HCT116 (cell line): ENCODE measurements at regions not wholly inside any gene's neighbourhood (a gene's known extent, or its start where the extent isn't known, plus 50 kb on each side); places are given as distances from the start of the nearest gene placed in this dataset.

Experiments used
- ATAC-seq: fragments of 200-7000 bp; cut with Tn5 transposase; 2 replicates; pipeline ENCODE4 v1.9.1; 2020; ENCODE audit warnings: mild to moderate bottlenecking, moderate library complexity
- BruUV-seq: library from RNA; stranded (reverse); fragments of 400-500 nt; replicated peaks from 2 replicates; lab custom pipeline; 2021; lab: Mats Ljungman, UMichigan
- CTCF ChIA-PET: fragments of 300-600 bp; sonication (Branson Sonifier 250); formaldehyde crosslinking; loops from one replicate; lab custom pipeline; 2021; ENCODE audit warnings: antibody characterized with exemption; lab: Charles Lee
- POLR2A ChIA-PET: fragments of 300-600, 350-600 bp; sonication (Branson Sonifier 250); formaldehyde crosslinking; loops from one replicate; lab custom pipeline; 2021; ENCODE audit warnings: antibody characterized with exemption; lab: Charles Lee
- RAD21 ChIA-PET, 2 experiments: fragments of 300-600 bp; sonication (Branson Sonifier 250); formaldehyde crosslinking; loops; one replicate each; lab custom pipeline; 2023; ENCODE audit warnings: low total read pairs in 2 of 2; ENCODE audit not compliant: uncharacterized antibody in 2 of 2, unreplicated experiment in 2 of 2, low non-redundant PET in 1 of 2; lab: Charles Lee
- DNase-seq: peaks from one replicate; pipeline ENCODE4 v3.0.0-alpha.2; 2010; ENCODE audit warnings: low read depth, low spot score
- H2AFZ ChIP-seq: fragments of 200-600 bp; shearing (Covaris generic), sonication (generic); 2 replicates; pipeline ENCODE4 v1.6.1; 2017; ENCODE audit warnings: low read depth, mixed run types, mixed read lengths, antibody characterized with exemption, low read length; ENCODE audit not compliant: poor library complexity, severe bottlenecking
- H3K27ac ChIP-seq: 2 replicates; pipeline ENCODE4 v1.5.1; 2012; ENCODE audit warnings: low read depth, low read length
- H3K27me3 ChIP-seq: fragments of 200-600 bp; sonication (generic); 2 replicates; pipeline ENCODE4 v1.6.1; 2016; ENCODE audit warnings: mixed run types, low read length, mixed read lengths; ENCODE audit not compliant: insufficient read depth
- H3K36me3 ChIP-seq, 2 experiments: fragments of 200-500 bp in 1 of 2; fragments of 200-600 bp in 1 of 2; sonication (Bioruptor generic) in 1 of 2; sonication (generic) in 1 of 2; 2 replicates each; pipeline versions ENCODE4 v1.5.1 to v1.6.1; 2014 to 2016; ENCODE audit warnings: low read length in 2 of 2, inconsistent platforms in 1 of 2, mixed read lengths in 1 of 2, mixed run types in 1 of 2; ENCODE audit not compliant: insufficient read depth in 2 of 2, control insufficient read depth in 1 of 2
- H3K4me1 ChIP-seq, 2 experiments: fragments of 200-600 bp in 1 of 2; sonication (generic) in 1 of 2; 2 replicates each; pipeline versions ENCODE4 v1.5.1 to v1.6.1; 2012 to 2017; ENCODE audit warnings: low read length in 2 of 2, inconsistent platforms in 1 of 2, mild to moderate bottlenecking in 1 of 2, mixed read lengths in 1 of 2, mixed run types in 1 of 2, moderate library complexity in 1 of 2; ENCODE audit not compliant: insufficient read depth in 2 of 2, control insufficient read depth in 1 of 2
- H3K4me2 ChIP-seq: fragments of 200-600 bp; sonication (generic); 2 replicates; pipeline ENCODE4 v1.6.1; 2017; ENCODE audit warnings: mixed run types, low read length, mixed read lengths
- H3K4me3 ChIP-seq, 2 experiments: fragments of 200-600 bp in 1 of 2; sonication (generic) in 1 of 2; replicated peaks in 1 of 2; 2 replicates each; pipeline ENCODE4 v1.5.1; 2011 to 2016; ENCODE audit warnings: low read length in 2 of 2, control low read depth in 1 of 2, low read depth in 1 of 2, mild to moderate bottlenecking in 1 of 2, mixed read lengths in 1 of 2, mixed run types in 1 of 2
- H3K79me2 ChIP-seq: fragments of 200-600 bp; sonication (generic); 2 replicates; pipeline ENCODE4 v1.6.1; 2017; ENCODE audit warnings: mild to moderate bottlenecking, mixed run types, low read length, moderate library complexity, mixed read lengths; ENCODE audit not compliant: insufficient read depth
- H3K9ac ChIP-seq: fragments of 200-600 bp; sonication (generic); 2 replicates; pipeline ENCODE4 v1.6.1; 2016; ENCODE audit warnings: low read length, mixed read lengths
- H3K9me2 ChIP-seq: fragments of 200-600 bp; sonication (generic), shearing (Covaris generic); 2 replicates; pipeline ENCODE4 v1.6.1; 2017; ENCODE audit warnings: mixed run types, mild to moderate bottlenecking, moderate library complexity; ENCODE audit not compliant: insufficient read depth
- H3K9me3 ChIP-seq, 2 experiments: fragments of 200-500 bp in 1 of 2; fragments of 200-600 bp in 1 of 2; sonication (Bioruptor generic) in 1 of 2; sonication (generic) in 1 of 2; 2 replicates each; pipeline ENCODE4 v1.6.1; 2014 to 2017; ENCODE audit warnings: low read length in 2 of 2, mixed read lengths in 2 of 2, inconsistent platforms in 1 of 2, low read depth in 1 of 2, mild to moderate bottlenecking in 1 of 2, mixed run types in 1 of 2, moderate library complexity in 1 of 2; ENCODE audit not compliant: control insufficient read depth in 1 of 2, insufficient read depth in 1 of 2
- H4K20me1 ChIP-seq: fragments of 200-600 bp; sonication (generic), shearing (Covaris generic); 2 replicates; pipeline ENCODE4 v1.6.1; 2017; ENCODE audit warnings: mixed run types, mild to moderate bottlenecking, moderate library complexity; ENCODE audit not compliant: insufficient read depth
- ATF3 ChIP-seq: IDR thresholded peaks from 2 replicates; pipeline ENCODE4 v1.6.1; 2012
- CEBPB ChIP-seq: IDR thresholded peaks from 2 replicates; pipeline ENCODE4 v1.6.1; 2012; ENCODE audit warnings: low read depth
- CTCF ChIP-seq, 3 experiments: fragments of 200-600 bp in 1 of 3; sonication (generic) in 1 of 3; IDR thresholded peaks in 2 of 3; conservative IDR thresholded peaks in 1 of 3; 2 replicates each; pipeline ENCODE4 v1.5.1; 2012 to 2017; ENCODE audit warnings: low read depth in 2 of 3, low read length in 2 of 3, antibody characterized with exemption in 1 of 3, borderline replicate concordance in 1 of 3, control low read depth in 1 of 3, mild to moderate bottlenecking in 1 of 3, mixed read lengths in 1 of 3, mixed run types in 1 of 3, moderate library complexity in 1 of 3; ENCODE audit not compliant: insufficient read depth in 1 of 3
- JUND ChIP-seq: IDR thresholded peaks from 2 replicates; pipeline ENCODE4 v1.6.1; 2012
- POLR2AphosphoS5 ChIP-seq: IDR thresholded peaks from 2 replicates; pipeline ENCODE4 v1.6.1; 2011; ENCODE audit warnings: mild to moderate bottlenecking, low read depth, low read length, moderate library complexity
- RAD21 ChIP-seq: IDR thresholded peaks from 2 replicates; pipeline ENCODE4 v1.6.1; 2012; ENCODE audit warnings: low read depth, mild to moderate bottlenecking
- REST ChIP-seq: IDR thresholded peaks from 2 replicates; pipeline ENCODE4 v1.6.1; 2012; ENCODE audit warnings: low read depth
- SIN3A ChIP-seq: IDR thresholded peaks from 2 replicates; pipeline ENCODE4 v1.6.1; 2012; ENCODE audit warnings: low read depth
- YY1 ChIP-seq: IDR thresholded peaks from 2 replicates; pipeline ENCODE4 v1.6.1; 2011; ENCODE audit warnings: low read length, low read depth, moderate library complexity, mild to moderate bottlenecking; ENCODE audit not compliant: insufficient replicate concordance; ENCODE audit errors: extremely low read depth
- ZFX ChIP-seq: fragments of 450-650 bp; IDR thresholded peaks from 2 replicates; pipeline ENCODE4 v1.6.1; 2017
- intact Hi-C: fragments of 100-400 bp; cut with micrococcal nuclease; formaldehyde crosslinking; loops from 2 replicates; pipeline ENCODE4 v1.10.0; 2022

- no peak overlapping the region for H3K9ac ChIP-seq
- H4K20me1 ChIP-seq, result no peaks in the 10 kb centered on the region
- no peaks in the 10 kb centered on the region for H3K79me2 ChIP-seq
- no TSS peak for BruUV-seq
- H3K27ac ChIP-seq, result no peak overlapping the region
- H3K27me3 ChIP-seq, result peaks cover 50% of the 10 kb centered on the region
- H2AFZ ChIP-seq, result no peak overlapping the region
- TF ChIP-seq ATF3 (no peak), YY1 (no peak), RAD21 (no peak), ZFX (no peak), CEBPB (no peak), SIN3A (no peak), POLR2AphosphoS5 (no peak), REST (no peak), CTCF (IDR thresholded peaks at IDR 0.05 in 2 of 3, conservative IDR thresholded peaks at IDR 0.05 in 1 of 3; ENCODE audit: borderline replicate concordance in 1 of 3, insufficient read depth in 1 of 3, low read depth in 2 of 3, low read length in 2 of 3) (no peak), JUND (no peak)
- ChIA-PET RAD21 (no interaction called here), CTCF (no interaction called here), POLR2A (no interaction called here)
- intact Hi-C loops, result no loop called here
- no peak overlapping the region for H3K4me2 ChIP-seq
- no peaks in the 10 kb centered on the region for H3K9me3 ChIP-seq
- H3K4me3 ChIP-seq, result no peak overlapping the region
- no peaks in the 10 kb centered on the region for H3K4me1 ChIP-seq
- H3K9me2 ChIP-seq, result no peaks in the 10 kb centered on the region
- no peak for DNase-seq
- no peak for ATAC-seq
- no peaks in the 10 kb centered on the region for H3K36me3 ChIP-seq
Observed at GRCh38 chr20:43247361-43247760, 57.7 kb upstream of the PTPRT start.
